Liver (tissue), 3 donors: ENCODE measurements at regions not wholly inside any gene's neighbourhood (a gene's known extent, or its start where the extent isn't known, plus 50 kb on each side); places are given as distances from the start of the nearest gene placed in this dataset.

Source experiments
- FOXA1 ChIP-seq: IDR thresholded peaks from 2 replicates; pipeline ENCODE4 v1.6.1; 2016; ENCODE audit warnings: antibody characterized with exemption
- GABPA ChIP-seq, 2 donors: IDR thresholded peaks in 1 of 2; conservative IDR thresholded peaks in 1 of 2; 2 replicates each; pipeline ENCODE4 v1.6.1; 2016; ENCODE audit warnings: antibody characterized with exemption in 2 of 2, mild to moderate bottlenecking in 1 of 2, moderate library complexity in 1 of 2
- HNF4A ChIP-seq, 2 donors: conservative IDR thresholded peaks; 2 replicates each; pipeline ENCODE4 v1.6.1; 2016; ENCODE audit warnings: antibody characterized with exemption in 2 of 2, mild to moderate bottlenecking in 2 of 2
- HNF4G ChIP-seq: IDR thresholded peaks from 2 replicates; pipeline ENCODE4 v1.6.1; 2016; ENCODE audit warnings: antibody characterized with exemption
- MAX ChIP-seq: IDR thresholded peaks from 2 replicates; pipeline ENCODE4 v1.6.1; 2016; ENCODE audit warnings: antibody characterized with exemption
- RAD21 ChIP-seq, 2 donors: IDR thresholded peaks; 2 replicates each; pipeline ENCODE4 v1.6.1; 2016; ENCODE audit warnings: antibody characterized with exemption in 2 of 2, mild to moderate bottlenecking in 2 of 2
- RXRA ChIP-seq, 2 donors: IDR thresholded peaks; 2 replicates each; pipeline ENCODE4 v1.6.1; 2017 to 2018; ENCODE audit warnings: antibody characterized with exemption in 2 of 2, mild to moderate bottlenecking in 1 of 2
- SP1 ChIP-seq: IDR thresholded peaks from 2 replicates; pipeline ENCODE4 v1.6.1; 2018; ENCODE audit warnings: antibody characterized with exemption, mild to moderate bottlenecking
- TAF1 ChIP-seq: conservative IDR thresholded peaks from 2 replicates; pipeline ENCODE4 v1.6.1; 2016; ENCODE audit warnings: antibody characterized with exemption, mild to moderate bottlenecking
- TF ChIP-seq, protein P1 (sequence below): fragments of 150-350 bp; IDR thresholded peaks from 2 replicates; pipeline ENCODE4 v1.5.1; 2017; ENCODE audit warnings: improper control_type of control experiment, low read depth, low read length; ENCODE audit not compliant: missing input control
- TF ChIP-seq, protein P2 (sequence below): IDR thresholded peaks from 2 replicates; pipeline ENCODE4 v1.6.1; 2016; ENCODE audit warnings: antibody characterized with exemption, mild to moderate bottlenecking
- TF ChIP-seq, protein P3 (sequence below): IDR thresholded peaks from 2 replicates; pipeline ENCODE4 v1.6.1; 2016; ENCODE audit warnings: antibody characterized with exemption
- donor health status: healthy.
- donor health status: healthy.

DNA sequence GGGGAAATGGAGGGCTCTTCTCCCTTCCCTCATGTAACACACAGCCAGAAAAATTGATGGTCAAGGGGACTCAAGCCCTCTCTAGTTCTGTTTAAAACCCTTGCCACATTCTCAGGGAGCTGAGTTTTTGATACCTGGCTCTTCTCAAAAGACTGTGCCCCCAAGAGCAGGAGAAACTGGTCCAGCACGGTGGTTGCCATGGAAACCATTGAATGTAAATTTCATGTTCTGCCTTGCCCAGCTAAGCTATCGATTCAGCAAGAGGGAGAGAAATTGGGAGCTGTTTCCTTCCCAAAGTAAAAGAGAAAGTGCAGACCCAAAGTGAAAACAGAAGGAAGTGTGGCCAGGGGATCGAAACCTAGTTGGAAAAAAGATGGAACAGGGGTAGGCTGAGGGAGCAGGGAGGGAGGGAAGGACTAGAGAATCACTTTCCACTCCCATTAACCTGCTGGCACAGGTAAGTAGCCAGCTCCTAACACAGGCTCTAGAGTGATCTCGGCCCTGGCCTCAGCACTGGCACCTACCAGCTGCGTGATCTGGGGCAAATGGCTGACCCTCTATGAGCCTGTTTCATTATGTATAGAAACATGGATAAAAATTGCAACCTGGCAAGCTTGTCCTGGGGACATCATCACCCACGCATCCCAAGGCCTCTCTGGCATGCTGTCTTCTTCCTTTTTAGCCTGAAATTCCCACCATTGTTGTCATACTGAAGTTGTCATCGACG, 140.9 kb downstream of the TPRA1 start:
- TF ChIP-seq, protein P1, sequence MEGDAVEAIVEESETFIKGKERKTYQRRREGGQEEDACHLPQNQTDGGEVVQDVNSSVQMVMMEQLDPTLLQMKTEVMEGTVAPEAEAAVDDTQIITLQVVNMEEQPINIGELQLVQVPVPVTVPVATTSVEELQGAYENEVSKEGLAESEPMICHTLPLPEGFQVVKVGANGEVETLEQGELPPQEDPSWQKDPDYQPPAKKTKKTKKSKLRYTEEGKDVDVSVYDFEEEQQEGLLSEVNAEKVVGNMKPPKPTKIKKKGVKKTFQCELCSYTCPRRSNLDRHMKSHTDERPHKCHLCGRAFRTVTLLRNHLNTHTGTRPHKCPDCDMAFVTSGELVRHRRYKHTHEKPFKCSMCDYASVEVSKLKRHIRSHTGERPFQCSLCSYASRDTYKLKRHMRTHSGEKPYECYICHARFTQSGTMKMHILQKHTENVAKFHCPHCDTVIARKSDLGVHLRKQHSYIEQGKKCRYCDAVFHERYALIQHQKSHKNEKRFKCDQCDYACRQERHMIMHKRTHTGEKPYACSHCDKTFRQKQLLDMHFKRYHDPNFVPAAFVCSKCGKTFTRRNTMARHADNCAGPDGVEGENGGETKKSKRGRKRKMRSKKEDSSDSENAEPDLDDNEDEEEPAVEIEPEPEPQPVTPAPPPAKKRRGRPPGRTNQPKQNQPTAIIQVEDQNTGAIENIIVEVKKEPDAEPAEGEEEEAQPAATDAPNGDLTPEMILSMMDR = no peak
- TF ChIP-seq RAD21 (IDR thresholded peaks at IDR 0.05) (no peak), RXRA (IDR thresholded peaks at IDR 0.05) (no peak), SP1 (no peak), HNF4A (conservative IDR thresholded peaks at IDR 0.05) (no peak), TAF1 (no peak), FOXA1 (no peak), MAX (no peak), GABPA (IDR thresholded peaks at IDR 0.05 in 1 of 2, conservative IDR thresholded peaks at IDR 0.05 in 1 of 2) (no peak), HNF4G (no peak)
- TF ChIP-seq, protein P2, sequence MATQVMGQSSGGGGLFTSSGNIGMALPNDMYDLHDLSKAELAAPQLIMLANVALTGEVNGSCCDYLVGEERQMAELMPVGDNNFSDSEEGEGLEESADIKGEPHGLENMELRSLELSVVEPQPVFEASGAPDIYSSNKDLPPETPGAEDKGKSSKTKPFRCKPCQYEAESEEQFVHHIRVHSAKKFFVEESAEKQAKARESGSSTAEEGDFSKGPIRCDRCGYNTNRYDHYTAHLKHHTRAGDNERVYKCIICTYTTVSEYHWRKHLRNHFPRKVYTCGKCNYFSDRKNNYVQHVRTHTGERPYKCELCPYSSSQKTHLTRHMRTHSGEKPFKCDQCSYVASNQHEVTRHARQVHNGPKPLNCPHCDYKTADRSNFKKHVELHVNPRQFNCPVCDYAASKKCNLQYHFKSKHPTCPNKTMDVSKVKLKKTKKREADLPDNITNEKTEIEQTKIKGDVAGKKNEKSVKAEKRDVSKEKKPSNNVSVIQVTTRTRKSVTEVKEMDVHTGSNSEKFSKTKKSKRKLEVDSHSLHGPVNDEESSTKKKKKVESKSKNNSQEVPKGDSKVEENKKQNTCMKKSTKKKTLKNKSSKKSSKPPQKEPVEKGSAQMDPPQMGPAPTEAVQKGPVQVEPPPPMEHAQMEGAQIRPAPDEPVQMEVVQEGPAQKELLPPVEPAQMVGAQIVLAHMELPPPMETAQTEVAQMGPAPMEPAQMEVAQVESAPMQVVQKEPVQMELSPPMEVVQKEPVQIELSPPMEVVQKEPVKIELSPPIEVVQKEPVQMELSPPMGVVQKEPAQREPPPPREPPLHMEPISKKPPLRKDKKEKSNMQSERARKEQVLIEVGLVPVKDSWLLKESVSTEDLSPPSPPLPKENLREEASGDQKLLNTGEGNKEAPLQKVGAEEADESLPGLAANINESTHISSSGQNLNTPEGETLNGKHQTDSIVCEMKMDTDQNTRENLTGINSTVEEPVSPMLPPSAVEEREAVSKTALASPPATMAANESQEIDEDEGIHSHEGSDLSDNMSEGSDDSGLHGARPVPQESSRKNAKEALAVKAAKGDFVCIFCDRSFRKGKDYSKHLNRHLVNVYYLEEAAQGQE = no peak
- TF ChIP-seq, protein P3, sequence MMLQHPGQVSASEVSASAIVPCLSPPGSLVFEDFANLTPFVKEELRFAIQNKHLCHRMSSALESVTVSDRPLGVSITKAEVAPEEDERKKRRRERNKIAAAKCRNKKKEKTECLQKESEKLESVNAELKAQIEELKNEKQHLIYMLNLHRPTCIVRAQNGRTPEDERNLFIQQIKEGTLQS = no peak
